DND-41 (cell line): ENCODE measurements at regions not wholly inside any gene's neighbourhood (a gene's known extent, or its start where the extent isn't known, plus 50 kb on each side); places are given as distances from the start of the nearest gene placed in this dataset.
"Not testable (repeated sequence)": the region's sequence is repeated elsewhere in the genome, so short reads cannot be mapped to it uniquely, and the experiment has no call there.

Experiments
- CTCF ChIP-seq: IDR thresholded peaks from 2 replicates; pipeline ENCODE4 v1.5.1; 2012; ENCODE audit warnings: borderline replicate concordance, low read length, moderate library complexity, mild to moderate bottlenecking; ENCODE audit not compliant: poor library complexity, severe bottlenecking; ENCODE audit errors: extremely low read depth
- EZH2 ChIP-seq: IDR thresholded peaks from 3 replicates; pipeline ENCODE4 v1.6.1; 2012; ENCODE audit warnings: borderline replicate concordance, low read depth, mild to moderate bottlenecking, moderate library complexity, low read length, inconsistent platforms; ENCODE audit not compliant: severe bottlenecking

- not testable (repeated sequence) for TF ChIP-seq CTCF, EZH2
Measured at GRCh38 chr6:90674077-90674476, 87.2 kb upstream of the MAP3K7 start.
